Mesothelial cell of epicardium (in vitro differentiated cells): ENCODE measurements at regions not wholly inside any gene's neighbourhood (a gene's known extent, or its start where the extent isn't known, plus 50 kb on each side); places are given as distances from the start of the nearest gene placed in this dataset.

Source experiments
- DNase-seq, 2 experiments: peaks; one replicate each; pipeline ENCODE4 v3.0.0; 2021; ENCODE audit warnings: low spot score in 2 of 2; ENCODE audit not compliant: unreplicated experiment in 2 of 2
- H3K27ac Mint-ChIP-seq: 2 replicates; pipeline ENCODE4 v1.8.0; 2021; ENCODE audit warnings: mixed read lengths
- H3K27me3 Mint-ChIP-seq: 2 replicates; pipeline ENCODE4 v1.8.0; 2021; ENCODE audit warnings: low read depth, mixed read lengths
- H3K36me3 Mint-ChIP-seq: 2 replicates; pipeline ENCODE4 v1.8.0; 2021; ENCODE audit warnings: mixed read lengths
- H3K4me1 Mint-ChIP-seq: 2 replicates; pipeline ENCODE4 v1.8.0; 2021; ENCODE audit warnings: mixed read lengths
- H3K4me3 Mint-ChIP-seq: 2 replicates; pipeline ENCODE4 v1.8.0; 2021; ENCODE audit warnings: mild to moderate bottlenecking, moderate library complexity, mixed read lengths
- H3K9me3 Mint-ChIP-seq: 2 replicates; pipeline ENCODE4 v1.8.0; 2021; ENCODE audit warnings: mixed read lengths
- TF ChIP-seq, protein P1 (sequence below): fragments of 200-600 bp; sonication (generic); IDR thresholded peaks from one replicate; pipeline ENCODE4 v1.5.0; 2021; ENCODE audit warnings: antibody characterized with exemption; ENCODE audit not compliant: unreplicated experiment

DNA sequence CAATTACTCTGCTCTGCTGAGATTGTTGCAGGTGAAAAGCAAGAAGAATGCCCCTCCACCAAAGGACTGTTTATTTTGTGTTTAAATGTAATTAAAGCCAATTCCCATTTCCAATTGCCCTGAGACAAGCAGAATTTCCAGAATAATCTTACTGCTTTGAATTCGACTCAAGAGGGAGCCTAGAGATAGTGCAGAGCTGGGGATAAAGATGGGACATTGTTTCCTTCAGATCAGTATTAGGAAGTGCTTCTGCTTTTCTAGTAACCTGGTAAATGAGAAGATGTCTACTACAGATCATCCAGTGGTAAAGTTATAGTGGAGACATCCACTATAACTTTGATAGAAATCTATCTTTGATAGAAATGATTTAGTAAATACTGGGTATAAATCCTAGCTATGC, 326.9 kb downstream of the UBE3D start:
- Mint-ChIP-seq H3K4me1 (peaks cover 8% of the 10 kb centered on the region), H3K36me3 (no peaks in the 10 kb centered on the region), H3K27me3 (no peaks in the 10 kb centered on the region), H3K4me3 (no peak overlapping the region), H3K9me3 (no peaks in the 10 kb centered on the region), H3K27ac (no peak overlapping the region)
- no peak for DNase-seq
- TF ChIP-seq, protein P1, sequence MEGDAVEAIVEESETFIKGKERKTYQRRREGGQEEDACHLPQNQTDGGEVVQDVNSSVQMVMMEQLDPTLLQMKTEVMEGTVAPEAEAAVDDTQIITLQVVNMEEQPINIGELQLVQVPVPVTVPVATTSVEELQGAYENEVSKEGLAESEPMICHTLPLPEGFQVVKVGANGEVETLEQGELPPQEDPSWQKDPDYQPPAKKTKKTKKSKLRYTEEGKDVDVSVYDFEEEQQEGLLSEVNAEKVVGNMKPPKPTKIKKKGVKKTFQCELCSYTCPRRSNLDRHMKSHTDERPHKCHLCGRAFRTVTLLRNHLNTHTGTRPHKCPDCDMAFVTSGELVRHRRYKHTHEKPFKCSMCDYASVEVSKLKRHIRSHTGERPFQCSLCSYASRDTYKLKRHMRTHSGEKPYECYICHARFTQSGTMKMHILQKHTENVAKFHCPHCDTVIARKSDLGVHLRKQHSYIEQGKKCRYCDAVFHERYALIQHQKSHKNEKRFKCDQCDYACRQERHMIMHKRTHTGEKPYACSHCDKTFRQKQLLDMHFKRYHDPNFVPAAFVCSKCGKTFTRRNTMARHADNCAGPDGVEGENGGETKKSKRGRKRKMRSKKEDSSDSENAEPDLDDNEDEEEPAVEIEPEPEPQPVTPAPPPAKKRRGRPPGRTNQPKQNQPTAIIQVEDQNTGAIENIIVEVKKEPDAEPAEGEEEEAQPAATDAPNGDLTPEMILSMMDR: no peak

DNA sequence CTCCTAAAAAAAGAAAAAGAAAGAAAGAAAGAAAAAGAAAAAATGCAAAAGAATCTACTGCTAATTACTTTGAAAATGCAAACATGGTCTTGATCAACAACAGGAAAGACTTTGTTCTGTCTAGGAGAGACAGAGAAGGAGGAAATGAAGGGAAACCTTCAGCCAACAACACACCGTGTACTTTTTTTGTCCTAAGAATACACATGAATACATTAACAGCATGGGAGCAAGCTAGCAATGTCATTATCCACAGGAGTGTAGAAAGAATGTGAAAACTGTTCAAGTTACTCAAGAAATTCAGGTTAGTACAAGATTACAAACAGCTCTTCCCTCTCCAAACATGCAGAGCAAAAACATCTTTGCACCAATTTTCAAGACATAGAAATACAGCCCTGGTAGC, 326.3 kb downstream of the UBE3D start:
- no peak overlapping the region for H3K4me3 Mint-ChIP-seq
- no peaks in the 10 kb centered on the region for H3K36me3 Mint-ChIP-seq
- peaks cover 8% of the 10 kb centered on the region for H3K4me1 Mint-ChIP-seq
- DNase-seq: no peak
- H3K27me3 Mint-ChIP-seq: no peaks in the 10 kb centered on the region
- no peaks in the 10 kb centered on the region for H3K9me3 Mint-ChIP-seq
- no peak overlapping the region for H3K27ac Mint-ChIP-seq
- TF ChIP-seq, protein P1: no peak

GRCh38 chr6:82740072-82740471, 325.6 kb downstream of the UBE3D start:
- no peaks in the 10 kb centered on the region for H3K36me3 Mint-ChIP-seq
- no peak overlapping the region for H3K4me3 Mint-ChIP-seq
- no peak overlapping the region for H3K27ac Mint-ChIP-seq
- DNase-seq: no peak
- TF ChIP-seq, protein P1: no peak
- H3K9me3 Mint-ChIP-seq: no peaks in the 10 kb centered on the region
- H3K27me3 Mint-ChIP-seq: no peaks in the 10 kb centered on the region
- peaks cover 8% of the 10 kb centered on the region for H3K4me1 Mint-ChIP-seq

DNA sequence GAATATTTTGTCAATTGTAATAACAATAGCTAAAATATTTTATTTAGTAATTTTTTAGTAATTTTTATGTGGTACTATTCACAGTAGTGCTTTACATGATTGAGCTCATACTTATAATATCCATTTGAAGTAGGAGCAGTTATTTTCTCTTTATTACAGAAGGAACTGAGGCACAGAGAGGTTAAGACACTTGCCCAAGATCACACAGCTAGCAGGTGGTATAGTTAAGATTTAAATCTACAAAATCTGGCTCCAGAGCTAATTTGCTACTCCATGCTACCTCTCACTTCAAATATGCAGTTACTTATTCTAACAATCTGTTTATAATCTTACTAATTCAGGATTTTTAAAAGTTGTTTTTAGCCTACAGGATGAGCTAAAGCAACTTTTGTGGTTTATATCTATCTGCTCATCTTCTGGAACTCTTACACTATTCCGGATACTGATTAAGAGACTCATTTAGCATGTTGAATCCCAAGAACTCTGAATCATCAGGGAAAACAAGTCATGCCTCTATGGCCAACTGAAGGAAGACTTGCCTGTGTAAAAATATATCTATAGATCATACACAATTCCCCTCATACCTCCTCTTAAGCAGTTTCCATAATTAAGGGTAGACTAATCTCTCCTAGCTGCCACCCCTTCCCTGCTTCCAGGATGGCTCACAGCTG, 324.2 kb downstream of the UBE3D start:
- peaks cover 8% of the 10 kb centered on the region for H3K4me1 Mint-ChIP-seq
- H3K4me3 Mint-ChIP-seq: no peak overlapping the region
- H3K27ac Mint-ChIP-seq: no peak overlapping the region

DNA sequence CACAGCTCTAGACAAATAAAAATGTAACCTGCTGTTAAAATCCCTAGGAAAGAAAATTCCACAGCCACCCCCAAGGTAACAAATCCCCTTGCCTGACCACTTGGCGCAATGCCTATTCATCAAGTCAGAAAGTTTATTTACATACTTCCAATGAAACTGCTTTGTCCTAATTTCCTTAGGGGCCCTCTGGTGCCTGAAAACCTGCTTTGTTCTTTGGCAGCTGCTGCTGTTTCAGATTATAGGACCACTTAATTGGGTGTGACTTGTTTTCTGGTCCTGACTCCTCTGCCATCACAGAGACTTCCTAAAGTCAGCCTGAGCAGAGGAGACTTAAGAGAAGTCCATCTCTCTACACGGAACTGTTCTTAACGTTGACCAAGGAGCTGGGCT, 323.6 kb downstream of the UBE3D start:
- Mint-ChIP-seq H3K27me3 (no peaks in the 10 kb centered on the region), H3K36me3 (no peaks in the 10 kb centered on the region), H3K4me3 (no peak overlapping the region), H3K9me3 (no peaks in the 10 kb centered on the region), H3K27ac (no peak overlapping the region), H3K4me1 (peaks cover 8% of the 10 kb centered on the region)
- no peak for DNase-seq
- TF ChIP-seq, protein P1: no peak

More for the DNA sequence above, 324.2 kb downstream of the UBE3D start:
- Mint-ChIP-seq H3K9me3 (no peaks in the 10 kb centered on the region), H3K27me3 (no peaks in the 10 kb centered on the region), H3K36me3 (no peaks in the 10 kb centered on the region)
- TF ChIP-seq, protein P1: no peak
- DNase-seq: no peak
